ENCODE measurements at regions not wholly inside any gene's neighbourhood (a gene's known extent, or its start where the extent isn't known, plus 50 kb on each side); places are given as distances from the start of the nearest gene placed in this dataset.

- no peak for DNase-seq
- WGBS (ENCODE audit: low lambda C conversion rate) = 69% methylated on average over 3 of the region's 3 CpGs
- CTCF ChIA-PET = no interaction called here
- Histone ChIP-seq H3K27ac (ENCODE audit: low read depth in 2 of 2, low read length in 1 of 2) (no peak overlapping the region), H3K4me1 (ENCODE audit: control insufficient read depth in 1 of 2, insufficient read depth in 2 of 2, low read depth in 1 of 2, low read length in 1 of 2) (no peaks in the 10 kb centered on the region; a peak in 1 of 4 replicates), H3K4me3 (ENCODE audit: low read depth in 2 of 2, low read length in 1 of 2) (no peak overlapping the region), H3K79me2 (ENCODE audit: insufficient read depth) (no peaks in the 10 kb centered on the region), H2AFZ (ENCODE audit: low read depth) (no peak overlapping the region), H3F3A (replicated peaks; ENCODE audit: insufficient read depth) (no peaks in the 10 kb centered on the region), H3K9ac (no peak overlapping the region), H3K9me3 (no peaks in the 10 kb centered on the region), H3K36me3 (replicated peaks in 1 of 2; ENCODE audit: control insufficient read depth in 1 of 2, insufficient read depth in 2 of 2, low read length in 1 of 2) (no peaks in the 10 kb centered on the region), H3K27me3 (ENCODE audit: insufficient read depth) (no peaks in the 10 kb centered on the region), H4K20me1 (ENCODE audit: insufficient read depth) (no peaks in the 10 kb centered on the region), H3K9me2 (no peaks in the 10 kb centered on the region), H3K4me2 (no peak overlapping the region)
- POLR2A ChIA-PET = no interaction called here
- TF ChIP-seq MXI1 (IDR thresholded peaks at IDR 0.05; ENCODE audit: low read depth, low read length) = no peak
- no peak for TF ChIP-seq FOXM1 (IDR thresholded peaks at IDR 0.05; ENCODE audit: low read depth)
- no peak for TF ChIP-seq NFIC (IDR thresholded peaks at IDR 0.05; ENCODE audit: borderline replicate concordance)
- TF ChIP-seq SIN3A (IDR thresholded peaks at IDR 0.05; ENCODE audit: borderline replicate concordance, low read depth, low read length) = no peak
- TF ChIP-seq, protein P1, sequence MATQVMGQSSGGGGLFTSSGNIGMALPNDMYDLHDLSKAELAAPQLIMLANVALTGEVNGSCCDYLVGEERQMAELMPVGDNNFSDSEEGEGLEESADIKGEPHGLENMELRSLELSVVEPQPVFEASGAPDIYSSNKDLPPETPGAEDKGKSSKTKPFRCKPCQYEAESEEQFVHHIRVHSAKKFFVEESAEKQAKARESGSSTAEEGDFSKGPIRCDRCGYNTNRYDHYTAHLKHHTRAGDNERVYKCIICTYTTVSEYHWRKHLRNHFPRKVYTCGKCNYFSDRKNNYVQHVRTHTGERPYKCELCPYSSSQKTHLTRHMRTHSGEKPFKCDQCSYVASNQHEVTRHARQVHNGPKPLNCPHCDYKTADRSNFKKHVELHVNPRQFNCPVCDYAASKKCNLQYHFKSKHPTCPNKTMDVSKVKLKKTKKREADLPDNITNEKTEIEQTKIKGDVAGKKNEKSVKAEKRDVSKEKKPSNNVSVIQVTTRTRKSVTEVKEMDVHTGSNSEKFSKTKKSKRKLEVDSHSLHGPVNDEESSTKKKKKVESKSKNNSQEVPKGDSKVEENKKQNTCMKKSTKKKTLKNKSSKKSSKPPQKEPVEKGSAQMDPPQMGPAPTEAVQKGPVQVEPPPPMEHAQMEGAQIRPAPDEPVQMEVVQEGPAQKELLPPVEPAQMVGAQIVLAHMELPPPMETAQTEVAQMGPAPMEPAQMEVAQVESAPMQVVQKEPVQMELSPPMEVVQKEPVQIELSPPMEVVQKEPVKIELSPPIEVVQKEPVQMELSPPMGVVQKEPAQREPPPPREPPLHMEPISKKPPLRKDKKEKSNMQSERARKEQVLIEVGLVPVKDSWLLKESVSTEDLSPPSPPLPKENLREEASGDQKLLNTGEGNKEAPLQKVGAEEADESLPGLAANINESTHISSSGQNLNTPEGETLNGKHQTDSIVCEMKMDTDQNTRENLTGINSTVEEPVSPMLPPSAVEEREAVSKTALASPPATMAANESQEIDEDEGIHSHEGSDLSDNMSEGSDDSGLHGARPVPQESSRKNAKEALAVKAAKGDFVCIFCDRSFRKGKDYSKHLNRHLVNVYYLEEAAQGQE (IDR thresholded peaks at IDR 0.05; ENCODE audit: low read depth, low read length) = no peak
Observed at GRCh38 chr11:25441421-25441820, 890.5 kb upstream of the ANO3 start.

GRCh38 chr11:25449091-25449490 lies 882.8 kb upstream of the ANO3 start:
- H3K27ac ChIP-seq (ENCODE audit: low read depth in 2 of 2, low read length in 1 of 2) = peak overlapping the region in 1 of 2 experiments; percentile 74; a peak in 2 of 4 replicates
- no peaks in the 10 kb centered on the region for H3K79me2 ChIP-seq (ENCODE audit: insufficient read depth)
- 36% methylated on average over 1 of the region's 1 CpG for WGBS (ENCODE audit: low lambda C conversion rate)
- H3K4me3 ChIP-seq (ENCODE audit: low read depth in 2 of 2, low read length in 1 of 2) = no peak overlapping the region
- DNase-seq = peak; percentile 63
- no peak overlapping the region for H2AFZ ChIP-seq (ENCODE audit: low read depth)
- POLR2A ChIA-PET = no interaction called here
- CTCF ChIA-PET = no interaction called here
- H3K4me1 ChIP-seq (ENCODE audit: control insufficient read depth in 1 of 2, insufficient read depth in 2 of 2, low read depth in 1 of 2, low read length in 1 of 2) = peaks cover 0 to 10% of the 10 kb centered on the region in 2 experiments; a peak in 2 of 4 replicates
- H3K36me3 ChIP-seq (replicated peaks in 1 of 2; ENCODE audit: control insufficient read depth in 1 of 2, insufficient read depth in 2 of 2, low read length in 1 of 2) = no peaks in the 10 kb centered on the region
- no peaks in the 10 kb centered on the region for H3K9me2 ChIP-seq
- H3K9me3 ChIP-seq = no peaks in the 10 kb centered on the region
- H4K20me1 ChIP-seq (ENCODE audit: insufficient read depth) = no peaks in the 10 kb centered on the region
- H3F3A ChIP-seq (replicated peaks; ENCODE audit: insufficient read depth) = no peaks in the 10 kb centered on the region
- no peak overlapping the region for H3K4me2 ChIP-seq
- H3K27me3 ChIP-seq (ENCODE audit: insufficient read depth) = no peaks in the 10 kb centered on the region
- no peak overlapping the region for H3K9ac ChIP-seq
- TF ChIP-seq RAD21 (IDR thresholded peaks at IDR 0.05; ENCODE audit: low read length) (peak; percentile 24; the same call in 1 of the 2 replicates), TEAD4 (IDR thresholded peaks at IDR 0.05; ENCODE audit: borderline replicate concordance, insufficient read depth) (no peak), EP300 (IDR thresholded peaks at IDR 0.05; ENCODE audit: borderline replicate concordance in 1 of 2, low read depth in 1 of 2, low read length in 1 of 2) (peak in 1 of 2 experiments; percentile 86; a peak in 2 of 4 replicates), NFIC (IDR thresholded peaks at IDR 0.05; ENCODE audit: borderline replicate concordance) (no peak; the same call in 1 of the 2 replicates), RCOR1 (IDR thresholded peaks at IDR 0.05; ENCODE audit: low read length) (peak; percentile 79), CHD2 (IDR thresholded peaks at IDR 0.05; ENCODE audit: low read length, partially characterized antibody) (peak; percentile 70), GATA2 (CRISPR knock-in tag; IDR thresholded peaks at IDR 0.05) (peak; percentile 89), NRF1 (IDR thresholded peaks at IDR 0.05; ENCODE audit: low read depth, low read length) (no peak), TCF12 (IDR thresholded peaks at IDR 0.05) (peak; percentile 39; the same call in 1 of the 2 replicates), RFX5 (IDR thresholded peaks at IDR 0.05; ENCODE audit: low read length) (0 out of 2 replicates have a peak, but pooled peaks have one; percentile 41)

Measured in SK-N-SH (cell line).